DOHH2 (cell line): ENCODE measurements at regions not wholly inside any gene's neighbourhood (a gene's known extent, or its start where the extent isn't known, plus 50 kb on each side); places are given as distances from the start of the nearest gene placed in this dataset.

ENCODE experiments used
- EZH2phosphoT487 ChIP-seq: fragments of 200-600 bp; sonication (generic); IDR thresholded peaks from 2 replicates; pipeline ENCODE4 v1.6.1; 2017; ENCODE audit warnings: borderline replicate concordance, mild to moderate bottlenecking, antibody characterized with exemption, low read length, moderate library complexity, mixed read lengths
- TF ChIP-seq, protein P1 (sequence below): fragments of 200-600 bp; sonication (generic); IDR thresholded peaks from one replicate; pipeline ENCODE4 v1.5.1; 2014; ENCODE audit warnings: antibody characterized with exemption, mild to moderate bottlenecking, low read depth, low read length; ENCODE audit not compliant: poor library complexity, severe bottlenecking

DNA sequence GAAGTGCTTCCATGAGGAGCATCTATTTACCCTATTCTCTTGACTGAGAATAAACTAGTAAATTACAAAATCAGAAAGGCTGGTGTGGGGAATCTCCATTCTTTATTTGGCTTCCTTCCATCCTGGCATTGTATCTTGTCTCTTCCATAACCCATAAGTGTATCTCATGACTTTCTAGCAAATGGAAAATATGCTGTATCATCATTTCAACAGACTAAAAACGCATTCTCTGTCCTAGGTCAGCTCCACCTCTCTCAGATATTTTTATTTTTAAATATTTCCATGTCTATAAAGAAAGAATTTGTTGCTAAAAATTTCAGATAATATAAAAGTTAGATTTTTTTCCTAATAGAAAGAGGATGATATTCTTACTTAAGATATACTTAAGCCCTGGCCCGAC is 154.2 kb upstream of the MYO16 start:
- TF ChIP-seq, protein P1, sequence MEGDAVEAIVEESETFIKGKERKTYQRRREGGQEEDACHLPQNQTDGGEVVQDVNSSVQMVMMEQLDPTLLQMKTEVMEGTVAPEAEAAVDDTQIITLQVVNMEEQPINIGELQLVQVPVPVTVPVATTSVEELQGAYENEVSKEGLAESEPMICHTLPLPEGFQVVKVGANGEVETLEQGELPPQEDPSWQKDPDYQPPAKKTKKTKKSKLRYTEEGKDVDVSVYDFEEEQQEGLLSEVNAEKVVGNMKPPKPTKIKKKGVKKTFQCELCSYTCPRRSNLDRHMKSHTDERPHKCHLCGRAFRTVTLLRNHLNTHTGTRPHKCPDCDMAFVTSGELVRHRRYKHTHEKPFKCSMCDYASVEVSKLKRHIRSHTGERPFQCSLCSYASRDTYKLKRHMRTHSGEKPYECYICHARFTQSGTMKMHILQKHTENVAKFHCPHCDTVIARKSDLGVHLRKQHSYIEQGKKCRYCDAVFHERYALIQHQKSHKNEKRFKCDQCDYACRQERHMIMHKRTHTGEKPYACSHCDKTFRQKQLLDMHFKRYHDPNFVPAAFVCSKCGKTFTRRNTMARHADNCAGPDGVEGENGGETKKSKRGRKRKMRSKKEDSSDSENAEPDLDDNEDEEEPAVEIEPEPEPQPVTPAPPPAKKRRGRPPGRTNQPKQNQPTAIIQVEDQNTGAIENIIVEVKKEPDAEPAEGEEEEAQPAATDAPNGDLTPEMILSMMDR = no peak
- TF ChIP-seq EZH2phosphoT487 = no peak
